CD14-positive monocyte (primary cell): ENCODE measurements at regions not wholly inside any gene's neighbourhood (a gene's known extent, or its start where the extent isn't known, plus 50 kb on each side); places are given as distances from the start of the nearest gene placed in this dataset.

Experiments
- DNase-seq, 3 donors: peaks; one replicate each; pipeline ENCODE4 v3.0.0-alpha.2; 2011 to 2022
- H2AFZ ChIP-seq: 2 replicates; pipeline ENCODE4 v1.6.0; 2012; ENCODE audit warnings: mild to moderate bottlenecking, low read depth, low read length, inconsistent platforms; ENCODE audit not compliant: insufficient read depth, poor library complexity, severe bottlenecking
- H3K27ac ChIP-seq, 2 donors: 1 replicate in 1 of 2; 2 replicates in 1 of 2; pipeline ENCODE4 v1.5.1; 2012 to 2013; ENCODE audit warnings: low read length in 2 of 2, control low read depth in 1 of 2, inconsistent platforms in 1 of 2, low read depth in 1 of 2, mild to moderate bottlenecking in 1 of 2
- H3K27me3 ChIP-seq, 2 donors: one replicate each; pipeline versions ENCODE4 v1.6.0 to v1.6.1; 2011 to 2013; ENCODE audit warnings: low read length in 2 of 2; ENCODE audit not compliant: control insufficient read depth in 2 of 2, insufficient read depth in 2 of 2
- H3K36me3 ChIP-seq, 2 donors: replicated peaks in 1 of 2; 1 replicate in 1 of 2; 2 replicates in 1 of 2; pipeline versions ENCODE4 v1.5.1 to v1.6.1; 2012 to 2013; ENCODE audit warnings: low read length in 2 of 2, control low read depth in 1 of 2, inconsistent platforms in 1 of 2, mild to moderate bottlenecking in 1 of 2; ENCODE audit not compliant: insufficient read depth in 2 of 2, control insufficient read depth in 1 of 2
- H3K4me1 ChIP-seq, 2 donors: 1 replicate in 1 of 2; 2 replicates in 1 of 2; pipeline versions ENCODE4 v1.5.1 to v1.6.1; 2012 to 2013; ENCODE audit warnings: low read length in 2 of 2, control low read depth in 1 of 2, inconsistent platforms in 1 of 2, mild to moderate bottlenecking in 1 of 2, moderate library complexity in 1 of 2; ENCODE audit not compliant: insufficient read depth in 2 of 2, control insufficient read depth in 1 of 2
- H3K4me2 ChIP-seq: replicated peaks from 2 replicates; pipeline ENCODE3; 2012; ENCODE audit warnings: low read length, moderate library complexity, mild to moderate bottlenecking; ENCODE audit not compliant: poor library complexity, severe bottlenecking; ENCODE audit errors: extremely low read depth
- H3K4me3 ChIP-seq, 3 experiments: fragments of 200-600 bp in 1 of 3; sonication (generic) in 1 of 3; replicated peaks in 1 of 3; 1 replicate in 2 of 3; 2 replicates in 1 of 3; pipeline ENCODE4 v1.5.1; 2011 to 2013; ENCODE audit warnings: low read length in 3 of 3, mild to moderate bottlenecking in 3 of 3, control low read depth in 2 of 3, low read depth in 2 of 3, inconsistent platforms in 1 of 3, moderate library complexity in 1 of 3
- H3K79me2 ChIP-seq: 2 replicates; pipeline ENCODE4 v1.6.0; 2012; ENCODE audit warnings: mild to moderate bottlenecking, control low read depth, inconsistent platforms, low read length, moderate library complexity; ENCODE audit not compliant: insufficient read depth
- H3K9ac ChIP-seq: 2 replicates; pipeline ENCODE4 v1.6.0; 2017; ENCODE audit warnings: low read length, mild to moderate bottlenecking; ENCODE audit not compliant: insufficient read depth, poor library complexity, severe bottlenecking
- H3K9me3 ChIP-seq, 2 donors: replicated peaks in 1 of 2; 1 replicate in 1 of 2; 2 replicates in 1 of 2; pipeline versions ENCODE4 v1.5.1 to v1.6.1; 2012 to 2013; ENCODE audit warnings: low read length in 2 of 2, control low read depth in 1 of 2; ENCODE audit not compliant: control insufficient read depth in 1 of 2, insufficient read depth in 1 of 2
- H4K20me1 ChIP-seq: 2 replicates; pipeline ENCODE4 v1.6.0; 2012; ENCODE audit warnings: mild to moderate bottlenecking, low read length, control low read depth, moderate library complexity; ENCODE audit not compliant: insufficient read depth
- H3K27ac Mint-ChIP-seq, 7 donors: one replicate each; pipeline ENCODE4 v1.8.0; 2020; ENCODE audit warnings: mild to moderate bottlenecking in 7 of 7, mixed read lengths in 7 of 7, moderate library complexity in 6 of 7, inconsistent platforms in 2 of 7
- H3K27me3 Mint-ChIP-seq, 3 donors: one replicate each; pipeline ENCODE4 v1.8.0; 2021 to 2022; ENCODE audit warnings: low read depth in 3 of 3, mild to moderate bottlenecking in 3 of 3, mixed read lengths in 3 of 3, moderate library complexity in 3 of 3, inconsistent platforms in 1 of 3
- H3K36me3 Mint-ChIP-seq, 2 donors: one replicate each; pipeline ENCODE4 v1.8.0; 2020; ENCODE audit warnings: mixed read lengths in 2 of 2, inconsistent platforms in 1 of 2, mild to moderate bottlenecking in 1 of 2
- H3K4me1 Mint-ChIP-seq: one replicate; pipeline ENCODE4 v1.8.0; 2020; ENCODE audit warnings: mild to moderate bottlenecking, mixed read lengths
- H3K4me3 Mint-ChIP-seq, 2 donors: one replicate each; pipeline ENCODE4 v1.8.0; 2020; ENCODE audit warnings: mild to moderate bottlenecking in 2 of 2, mixed read lengths in 2 of 2, moderate library complexity in 1 of 2
- H3K9me3 Mint-ChIP-seq, 7 donors: one replicate each; pipeline ENCODE4 v1.8.0; 2020 to 2022; ENCODE audit warnings: mixed read lengths in 7 of 7, mild to moderate bottlenecking in 6 of 7, moderate library complexity in 6 of 7, inconsistent platforms in 2 of 7
- WGBS: methylation state at CpG from one replicate; pipeline ENCODE4 v1.1.5; 2013; ENCODE audit warnings: missing lambda C conversion rate; ENCODE audit not compliant: insufficient coverage; 5-methylcytosine and 5-hydroxymethylcytosine counted together
- intact Hi-C, 2 donors: fragments of 100-400 bp; cut with micrococcal nuclease; formaldehyde crosslinking; loops; one replicate each; pipeline versions ENCODE4 v1.15.0 to v1.15.1; 2023
- TF ChIP-seq, protein P1 (sequence below): fragments of 200-600 bp; IDR thresholded peaks from one replicate; pipeline ENCODE4 v1.8.0; 2022; ENCODE audit warnings: antibody characterized with exemption, mild to moderate bottlenecking

DNA sequence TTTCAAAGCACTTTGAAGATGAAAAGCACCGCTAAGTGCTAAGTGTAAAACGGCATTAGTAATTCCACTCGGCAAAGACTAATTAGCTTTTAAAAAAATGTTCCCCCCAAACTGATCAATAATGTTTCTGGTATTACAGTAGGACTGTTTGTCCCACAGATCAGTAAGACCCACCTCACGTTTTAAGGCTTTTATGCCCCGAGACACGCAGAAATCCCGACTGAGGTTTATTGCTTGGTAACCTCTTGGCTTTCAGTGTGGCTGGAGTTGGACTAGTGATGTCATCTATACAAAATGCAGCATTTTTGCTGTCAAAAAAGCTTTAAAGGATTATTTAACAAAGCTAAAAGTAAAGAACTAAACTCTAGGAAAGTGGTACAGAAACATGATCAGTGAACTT, 414.6 kb upstream of the PSMD7 start:
- Histone ChIP-seq H3K27ac (no peak overlapping the region), H3K9ac (no peak overlapping the region), H3K9me3 (no peaks in the 10 kb centered on the region), H3K79me2 (no peaks in the 10 kb centered on the region), H3K4me2 (no peak overlapping the region), H3K27me3 (no peaks in the 10 kb centered on the region), H2AFZ (no peak overlapping the region), H3K4me3 (no peak overlapping the region), H3K4me1 (no peaks in the 10 kb centered on the region), H4K20me1 (no peaks in the 10 kb centered on the region), H3K36me3 (no peaks in the 10 kb centered on the region)
- H3K9me3 Mint-ChIP-seq, result no peaks in the 10 kb centered on the region
- TF ChIP-seq, protein P1, sequence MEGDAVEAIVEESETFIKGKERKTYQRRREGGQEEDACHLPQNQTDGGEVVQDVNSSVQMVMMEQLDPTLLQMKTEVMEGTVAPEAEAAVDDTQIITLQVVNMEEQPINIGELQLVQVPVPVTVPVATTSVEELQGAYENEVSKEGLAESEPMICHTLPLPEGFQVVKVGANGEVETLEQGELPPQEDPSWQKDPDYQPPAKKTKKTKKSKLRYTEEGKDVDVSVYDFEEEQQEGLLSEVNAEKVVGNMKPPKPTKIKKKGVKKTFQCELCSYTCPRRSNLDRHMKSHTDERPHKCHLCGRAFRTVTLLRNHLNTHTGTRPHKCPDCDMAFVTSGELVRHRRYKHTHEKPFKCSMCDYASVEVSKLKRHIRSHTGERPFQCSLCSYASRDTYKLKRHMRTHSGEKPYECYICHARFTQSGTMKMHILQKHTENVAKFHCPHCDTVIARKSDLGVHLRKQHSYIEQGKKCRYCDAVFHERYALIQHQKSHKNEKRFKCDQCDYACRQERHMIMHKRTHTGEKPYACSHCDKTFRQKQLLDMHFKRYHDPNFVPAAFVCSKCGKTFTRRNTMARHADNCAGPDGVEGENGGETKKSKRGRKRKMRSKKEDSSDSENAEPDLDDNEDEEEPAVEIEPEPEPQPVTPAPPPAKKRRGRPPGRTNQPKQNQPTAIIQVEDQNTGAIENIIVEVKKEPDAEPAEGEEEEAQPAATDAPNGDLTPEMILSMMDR, result no peak
- no peak overlapping the region for H3K4me3 Mint-ChIP-seq
- WGBS, result no CpG with 5 or more reads among the region's 7 CpGs
- no peak for DNase-seq
- H3K36me3 Mint-ChIP-seq, result no peaks in the 10 kb centered on the region
- intact Hi-C loops, result no loop called here
- H3K4me1 Mint-ChIP-seq, result no peaks in the 10 kb centered on the region
- no peak overlapping the region for H3K27ac Mint-ChIP-seq
- peaks cover 0 to 3% (median 2%) of the 10 kb centered on the region in 3 donors for H3K27me3 Mint-ChIP-seq

DNA sequence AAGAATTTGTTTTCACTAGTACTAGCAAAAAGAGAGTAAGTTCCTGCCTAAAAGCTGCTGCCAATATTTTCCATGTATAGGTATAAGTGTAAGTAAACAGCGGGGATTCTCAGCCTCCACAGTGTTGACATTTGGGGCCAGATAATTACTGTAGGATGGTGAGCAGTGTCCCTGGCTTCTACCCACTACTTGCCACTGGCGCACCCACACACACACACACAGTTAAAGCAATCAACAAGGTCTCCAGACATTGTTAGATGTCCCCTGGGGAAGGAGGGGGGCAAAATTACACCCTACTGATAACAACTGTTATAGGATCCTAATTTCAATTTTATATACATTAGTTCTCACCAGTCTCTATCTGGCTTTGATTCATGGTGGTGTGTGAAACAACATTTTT, 417.0 kb upstream of the PSMD7 start:
- DNase-seq, result no peak
- peaks cover 0 to 2% (median 2%) of the 10 kb centered on the region in 3 donors for H3K27me3 Mint-ChIP-seq
- no peaks in the 10 kb centered on the region for H3K9me3 Mint-ChIP-seq
- intact Hi-C loops, result no loop called here
- H2AFZ ChIP-seq, result no peak overlapping the region
- no peak overlapping the region for H3K4me3 ChIP-seq
- no peaks in the 10 kb centered on the region for H3K36me3 ChIP-seq
- H3K9ac ChIP-seq, result no peak overlapping the region
- WGBS, result no CpG with 5 or more reads among the region's 2 CpGs
- no peaks in the 10 kb centered on the region for H3K79me2 ChIP-seq
- no peaks in the 10 kb centered on the region for H3K36me3 Mint-ChIP-seq
- no peak overlapping the region for H3K27ac ChIP-seq
- H3K9me3 ChIP-seq, result no peaks in the 10 kb centered on the region
- H3K4me2 ChIP-seq, result no peak overlapping the region
- no peaks in the 10 kb centered on the region for H4K20me1 ChIP-seq
- no peak overlapping the region for H3K27ac Mint-ChIP-seq
- H3K4me3 Mint-ChIP-seq, result no peak overlapping the region
- no peaks in the 10 kb centered on the region for H3K4me1 Mint-ChIP-seq
- H3K27me3 ChIP-seq, result no peaks in the 10 kb centered on the region
- TF ChIP-seq, protein P1, result no peak
- H3K4me1 ChIP-seq, result no peaks in the 10 kb centered on the region
